H1 (cell line): ENCODE measurements at regions not wholly inside any gene's neighbourhood (a gene's known extent, or its start where the extent isn't known, plus 50 kb on each side); places are given as distances from the start of the nearest gene placed in this dataset.

Source experiments
- CTCF ChIA-PET: fragments of 300-600 bp; sonication (Branson Sonifier 250); formaldehyde crosslinking; loops from one replicate; lab custom pipeline; 2021; ENCODE audit not compliant: partially characterized antibody; lab: Charles Lee
- POLR2A ChIA-PET: fragments of 300-600 bp; sonication (Branson Sonifier 250); formaldehyde crosslinking; loops from one replicate; lab custom pipeline; 2021; ENCODE audit warnings: inconsistent platforms; ENCODE audit not compliant: partially characterized antibody; lab: Charles Lee
- DNase-seq, 2 experiments: peaks; one replicate each; pipeline versions ENCODE4 v3.0.0 to v3.0.0-alpha.2; 2010 to 2022; ENCODE audit warnings: low spot score in 2 of 2, low read depth in 1 of 2, mixed read lengths in 1 of 2
- FAIRE-seq: peaks from 2 replicates; lab custom pipeline; 2011; peaks lifted over from hg19 to GRCh38; lab: Jason Lieb, UNC
- H2AFZ ChIP-seq: 2 replicates; pipeline ENCODE4 v1.8.1; 2012; ENCODE audit warnings: low read length, inconsistent platforms
- H2AK5ac ChIP-seq: 2 replicates; pipeline ENCODE4 v1.6.1; 2013; ENCODE audit warnings: low read depth, low read length
- H2BK120ac ChIP-seq: replicated peaks from 2 replicates; pipeline ENCODE3; 2013; ENCODE audit warnings: low read depth, low read length, inconsistent platforms
- H2BK12ac ChIP-seq: 2 replicates; pipeline ENCODE4 v1.6.1; 2013; ENCODE audit warnings: low read depth, low read length
- H2BK15ac ChIP-seq: 2 replicates; pipeline ENCODE4 v1.6.1; 2013; ENCODE audit warnings: low read length
- H2BK20ac ChIP-seq: 2 replicates; pipeline ENCODE4 v1.6.1; 2013; ENCODE audit warnings: low read length
- H2BK5ac ChIP-seq: 2 replicates; pipeline ENCODE4 v1.6.1; 2013; ENCODE audit warnings: low read depth, low read length
- H3K14ac ChIP-seq: 2 replicates; pipeline ENCODE4 v1.6.1; 2013; ENCODE audit warnings: inconsistent platforms; ENCODE audit not compliant: insufficient read length
- H3K18ac ChIP-seq: 2 replicates; pipeline ENCODE4 v1.6.1; 2013; ENCODE audit warnings: low read length; ENCODE audit errors: extremely low read depth
- H3K23ac ChIP-seq: 2 replicates; pipeline ENCODE4 v1.6.1; 2013; ENCODE audit warnings: inconsistent platforms; ENCODE audit not compliant: insufficient read length
- H3K23me2 ChIP-seq: 2 replicates; pipeline ENCODE4 v1.6.1; 2013; ENCODE audit warnings: low read depth, low read length
- H3K27ac ChIP-seq: 2 replicates; pipeline ENCODE4 v1.6.1; 2011; ENCODE audit warnings: low read depth, low read length, inconsistent platforms
- H3K27me3 ChIP-seq, 4 experiments: replicated peaks in 1 of 4; 1 replicate in 1 of 4; 2 replicates in 3 of 4; pipeline versions ENCODE4 v1.6.1 to v1.8.1; 2011 to 2013; ENCODE audit warnings: low read length in 3 of 4, mild to moderate bottlenecking in 3 of 4, inconsistent platforms in 2 of 4, mixed read lengths in 2 of 4, moderate library complexity in 1 of 4; ENCODE audit not compliant: control insufficient read depth in 3 of 4, insufficient read depth in 3 of 4; ENCODE audit errors: extremely low read depth in 1 of 4
- H3K36me3 ChIP-seq, 4 experiments: 2 replicates each; pipeline versions ENCODE4 v1.6.1 to v1.8.1; 2011 to 2013; ENCODE audit warnings: mild to moderate bottlenecking in 4 of 4, low read length in 3 of 4, moderate library complexity in 2 of 4, control low read depth in 1 of 4, inconsistent platforms in 1 of 4; ENCODE audit not compliant: insufficient read depth in 4 of 4, control insufficient read depth in 2 of 4
- H3K4ac ChIP-seq: replicated peaks from 2 replicates; pipeline ENCODE3; 2013; ENCODE audit warnings: low read length, low read depth, mixed read lengths, inconsistent platforms; ENCODE audit not compliant: insufficient read length
- H3K4me1 ChIP-seq, 4 experiments: replicated peaks in 1 of 4; 1 replicate in 1 of 4; 2 replicates in 3 of 4; pipeline versions ENCODE4 v1.6.1 to v1.8.1; 2011 to 2013; ENCODE audit warnings: low read length in 3 of 4, inconsistent platforms in 2 of 4, mixed read lengths in 1 of 4; ENCODE audit not compliant: insufficient read depth in 4 of 4, control insufficient read depth in 3 of 4
- H3K4me2 ChIP-seq, 2 experiments: 2 replicates each; pipeline versions ENCODE4 v1.6.1 to v1.8.1; 2011 to 2013; ENCODE audit warnings: low read depth in 2 of 2, low read length in 2 of 2, control low read depth in 1 of 2, inconsistent platforms in 1 of 2, mild to moderate bottlenecking in 1 of 2; ENCODE audit not compliant: insufficient read depth in 1 of 2
- H3K4me3 ChIP-seq, 4 experiments: fragments of 200-600, 300-600 bp in 1 of 4; sonication (generic), shearing (Covaris generic), sonication (Bioruptor Twin) in 1 of 4; 2 replicates each; pipeline versions ENCODE4 v1.5.1 to v1.8.1; 2011 to 2016; ENCODE audit warnings: low read length in 4 of 4, low read depth in 3 of 4, control low read depth in 2 of 4, inconsistent platforms in 2 of 4, mild to moderate bottlenecking in 2 of 4, mixed read lengths in 1 of 4, moderate library complexity in 1 of 4; ENCODE audit not compliant: insufficient read depth in 2 of 4; ENCODE audit errors: extremely low read depth in 1 of 4
- H3K56ac ChIP-seq: replicated peaks from 2 replicates; pipeline ENCODE3; 2013; ENCODE audit warnings: low read depth, mild to moderate bottlenecking, mixed read lengths, low read length, inconsistent platforms; ENCODE audit not compliant: insufficient read length
- H3K79me1 ChIP-seq: 2 replicates; pipeline ENCODE4 v1.6.1; 2013; ENCODE audit warnings: low read depth, low read length, control low read depth
- H3K79me2 ChIP-seq, 2 experiments: 2 replicates each; pipeline versions ENCODE4 v1.6.1 to v1.8.1; 2012 to 2013; ENCODE audit warnings: low read length in 2 of 2, mild to moderate bottlenecking in 2 of 2, inconsistent platforms in 1 of 2; ENCODE audit not compliant: insufficient read depth in 2 of 2, control insufficient read depth in 1 of 2
- H3K9ac ChIP-seq, 4 experiments: replicated peaks in 1 of 4; 1 replicate in 1 of 4; 2 replicates in 3 of 4; pipeline versions ENCODE4 v1.6.1 to v1.8.1; 2011 to 2013; ENCODE audit warnings: low read depth in 3 of 4, low read length in 3 of 4, control low read depth in 2 of 4, mild to moderate bottlenecking in 2 of 4, moderate library complexity in 2 of 4, inconsistent platforms in 1 of 4; ENCODE audit errors: extremely low read depth in 1 of 4
- H3K9me3 ChIP-seq, 2 experiments: 2 replicates each; pipeline versions ENCODE4 v1.6.1 to v1.8.1; 2012 to 2013; ENCODE audit warnings: mild to moderate bottlenecking in 2 of 2, moderate library complexity in 2 of 2, control low read depth in 1 of 2, inconsistent platforms in 1 of 2, low read depth in 1 of 2, low read length in 1 of 2, mixed read lengths in 1 of 2; ENCODE audit not compliant: insufficient read depth in 2 of 2
- H4K20me1 ChIP-seq, 2 experiments: replicated peaks in 1 of 2; 2 replicates each; pipeline versions ENCODE3 to v1.8.1; 2011 to 2013; ENCODE audit warnings: inconsistent platforms in 2 of 2, low read length in 2 of 2, mild to moderate bottlenecking in 1 of 2; ENCODE audit not compliant: insufficient read depth in 2 of 2, control insufficient read depth in 1 of 2
- H4K5ac ChIP-seq: 2 replicates; pipeline ENCODE4 v1.6.1; 2013; ENCODE audit warnings: low read length, low read depth, mixed read lengths, inconsistent platforms; ENCODE audit not compliant: insufficient read length
- H4K8ac ChIP-seq: 2 replicates; pipeline ENCODE4 v1.8.0; 2013; ENCODE audit warnings: mild to moderate bottlenecking, moderate library complexity, low read length, inconsistent platforms; ENCODE audit not compliant: insufficient read depth; ENCODE audit errors: extremely low read depth
- H4K91ac ChIP-seq: replicated peaks from 2 replicates; pipeline ENCODE3; 2013; ENCODE audit warnings: low read length, mixed read lengths, inconsistent platforms; ENCODE audit not compliant: insufficient read length
- CBX5 ChIP-seq: fragments of 300-800, 300-1000 bp; sonication (generic); IDR thresholded peaks from 2 replicates; pipeline ENCODE4 v1.7.1; 2016; ENCODE audit warnings: antibody characterized with exemption, low read length, low read depth
- CBX8 ChIP-seq: fragments of 300-800, 300-1000 bp; sonication (generic); IDR thresholded peaks from 2 replicates; pipeline ENCODE4 v1.7.1; 2016; ENCODE audit warnings: low read depth, low read length, borderline replicate concordance
- GTF2F1 ChIP-seq: IDR thresholded peaks from 2 replicates; pipeline ENCODE4 v1.6.1; 2012; ENCODE audit warnings: low read depth, low read length, improper control_type of control experiment, borderline replicate concordance
- JUN ChIP-seq: IDR thresholded peaks from 2 replicates; pipeline ENCODE4 v1.6.1; 2011; ENCODE audit warnings: low read depth, mild to moderate bottlenecking, improper control_type of control experiment, low read length
- KDM1A ChIP-seq: fragments of 200-600, 300-600 bp; sonication (generic); IDR thresholded peaks from 2 replicates; pipeline ENCODE4 v1.7.1; 2016; ENCODE audit warnings: mild to moderate bottlenecking, low read length, borderline replicate concordance
- WGBS, 2 experiments: shearing (Covaris generic) in 1 of 2; methylation state at CpG; one replicate each; pipeline versions ENCODE4 v1.1.6 to v1.1.7; 2013 to 2015; ENCODE audit warnings: low lambda C conversion rate in 2 of 2, mixed read lengths in 2 of 2, inconsistent platforms in 1 of 2, low coverage in 1 of 2, missing lambda C conversion rate in 1 of 2; ENCODE audit not compliant: insufficient replicate concordance in 2 of 2, insufficient coverage in 1 of 2, insufficient read length in 1 of 2; ENCODE audit errors: extremely low coverage in 1 of 2, missing lambda C conversion rate in 1 of 2; 5-methylcytosine and 5-hydroxymethylcytosine counted together

- no peak overlapping the region for H3K4me2 ChIP-seq
- no peaks in the 10 kb centered on the region for H3K79me1 ChIP-seq
- TF ChIP-seq JUN (no peak), KDM1A (no peak), GTF2F1 (no peak), CBX5 (no peak), CBX8 (no peak)
- no peaks in the 10 kb centered on the region for H3K27me3 ChIP-seq
- H3K9me3 ChIP-seq: peaks cover 0 to 6% of the 10 kb centered on the region in 2 experiments; a peak in 3 of 4 replicates
- ChIA-PET POLR2A (interaction anchor here (0.5 kb wide), 1 partner anchor 22 kb away, joined by 3 read pairs; no protein-coding TSS in a partner anchor), CTCF (no interaction called here)
- FAIRE-seq (no peak), DNase-seq (no peak)
- no peak overlapping the region for H3K27ac ChIP-seq
- H3K36me3 ChIP-seq: no peaks in the 10 kb centered on the region
- no peak overlapping the region for H4K5ac ChIP-seq
- no peak overlapping the region for H3K4ac ChIP-seq
- peak overlapping the region; percentile 26 for H2AFZ ChIP-seq
- no peak overlapping the region for H3K23ac ChIP-seq
- no peaks in the 10 kb centered on the region for H3K23me2 ChIP-seq
- H4K91ac ChIP-seq: no peak overlapping the region
- H2AK5ac ChIP-seq: no peak overlapping the region
- H3K56ac ChIP-seq: no peak overlapping the region
- no peak overlapping the region for H3K14ac ChIP-seq
- H2BK5ac ChIP-seq: no peak overlapping the region
- no peaks in the 10 kb centered on the region for H3K79me2 ChIP-seq
- H4K20me1 ChIP-seq: no peaks in the 10 kb centered on the region
- no peak overlapping the region for H2BK20ac ChIP-seq
- WGBS, 2 experiments: 93% methylated on average over 4 of the region's 4 CpGs; no CpG with 5 or more reads in 1 of the 2 experiments
- no peak overlapping the region for H2BK120ac ChIP-seq
- H2BK12ac ChIP-seq: no peak overlapping the region
- H3K4me1 ChIP-seq: no peaks in the 10 kb centered on the region
- no peak overlapping the region for H3K4me3 ChIP-seq
- no peak overlapping the region for H2BK15ac ChIP-seq
- H3K18ac ChIP-seq: no peak overlapping the region
- H4K8ac ChIP-seq: no peak overlapping the region
- no peak overlapping the region for H3K9ac ChIP-seq
Observed at GRCh38 chr5:109630093-109630492, 59.6 kb upstream of the MAN2A1 start.
